Fibroblast of lung (primary cell): ENCODE measurements at regions not wholly inside any gene's neighbourhood (a gene's known extent, or its start where the extent isn't known, plus 50 kb on each side); places are given as distances from the start of the nearest gene placed in this dataset.

ENCODE experiments used
- DNase-seq, 2 donors: peaks; one replicate each; pipeline versions ENCODE4 v3.0.0 to v3.0.0-alpha.2; 2010; ENCODE audit warnings: low read depth in 2 of 2
- H2AFZ ChIP-seq: 2 replicates; pipeline ENCODE4 v1.5.1; 2012; ENCODE audit warnings: low read length, control low read depth, inconsistent platforms
- H3K27ac ChIP-seq: 2 replicates; pipeline ENCODE4 v1.5.1; 2011; ENCODE audit warnings: low read length, control low read depth; ENCODE audit not compliant: insufficient read depth
- H3K27me3 ChIP-seq: 2 replicates; pipeline ENCODE4 v1.5.1; 2011; ENCODE audit warnings: mild to moderate bottlenecking, low read length; ENCODE audit not compliant: control insufficient read depth, insufficient read depth
- H3K36me3 ChIP-seq: 2 replicates; pipeline ENCODE4 v1.5.1; 2011; ENCODE audit warnings: low read length; ENCODE audit not compliant: control insufficient read depth, insufficient read depth
- H3K4me1 ChIP-seq: 2 replicates; pipeline ENCODE4 v1.5.1; 2011; ENCODE audit warnings: low read length; ENCODE audit not compliant: control insufficient read depth, insufficient read depth; ENCODE audit errors: extremely low read depth
- H3K4me2 ChIP-seq: 2 replicates; pipeline ENCODE4 v1.5.1; 2011; ENCODE audit warnings: low read length, control low read depth; ENCODE audit not compliant: insufficient read depth; ENCODE audit errors: extremely low read depth
- H3K4me3 ChIP-seq, 4 experiments: fragments of 200-600 bp in 1 of 4; sonication (generic) in 1 of 4; replicated peaks in 1 of 4; 2 replicates each; pipeline ENCODE4 v1.5.1; 2011 to 2016; ENCODE audit warnings: low read length in 4 of 4, low read depth in 3 of 4, mild to moderate bottlenecking in 3 of 4, control low read depth in 2 of 4, inconsistent platforms in 1 of 4, mixed read lengths in 1 of 4; ENCODE audit not compliant: insufficient read depth in 1 of 4; ENCODE audit errors: control extremely low read depth in 1 of 4
- H3K79me2 ChIP-seq: 2 replicates; pipeline ENCODE4 v1.5.1; 2012; ENCODE audit warnings: mild to moderate bottlenecking, low read length, inconsistent platforms; ENCODE audit not compliant: control insufficient read depth, insufficient read depth
- H3K9ac ChIP-seq: 2 replicates; pipeline ENCODE4 v1.5.1; 2011; ENCODE audit warnings: mild to moderate bottlenecking, low read length, control low read depth; ENCODE audit not compliant: insufficient read depth
- H3K9me3 ChIP-seq: 2 replicates; pipeline ENCODE4 v1.5.1; 2012; ENCODE audit warnings: low read depth, low read length; ENCODE audit not compliant: control insufficient read depth, insufficient read depth
- H4K20me1 ChIP-seq: 2 replicates; pipeline ENCODE4 v1.5.1; 2011; ENCODE audit warnings: low read length; ENCODE audit not compliant: control insufficient read depth, insufficient read depth; ENCODE audit errors: extremely low read depth
- CTCF ChIP-seq, 2 donors: IDR thresholded peaks in 1 of 2; conservative IDR thresholded peaks in 1 of 2; 1 replicate in 1 of 2; 2 replicates in 1 of 2; pipeline ENCODE4 v1.5.1; 2011 to 2012; ENCODE audit warnings: low read length in 2 of 2, control low read depth in 1 of 2, inconsistent platforms in 1 of 2, low read depth in 1 of 2, mild to moderate bottlenecking in 1 of 2
- EZH2 ChIP-seq: IDR thresholded peaks from 2 replicates; pipeline ENCODE4 v1.5.1; 2012; ENCODE audit warnings: low read length, control low read depth, mild to moderate bottlenecking; ENCODE audit errors: missing control alignments

- Histone ChIP-seq H3K36me3 (no peaks in the 10 kb centered on the region), H3K27me3 (no peaks in the 10 kb centered on the region), H4K20me1 (no peaks in the 10 kb centered on the region), H3K27ac (no peak overlapping the region), H3K9ac (no peak overlapping the region), H2AFZ (no peak overlapping the region), H3K4me3 (no peak overlapping the region), H3K9me3 (no peaks in the 10 kb centered on the region), H3K4me1 (no peaks in the 10 kb centered on the region), H3K4me2 (no peak overlapping the region), H3K79me2 (no peaks in the 10 kb centered on the region)
- no peak for DNase-seq
- no peak for TF ChIP-seq EZH2
- TF ChIP-seq CTCF (conservative IDR thresholded peaks at IDR 0.05 in 1 of 2, IDR thresholded peaks at IDR 0.05 in 1 of 2; ENCODE audit: low read depth in 1 of 2, low read length in 2 of 2), result no peak
Measured at GRCh38 chr16:61024180-61024900, 1011.9 kb downstream of the CDH8 start.

GRCh38 chr16:61014869-61015268, 1021.4 kb downstream of the CDH8 start:
- Histone ChIP-seq H3K4me2 (no peak overlapping the region), H3K4me1 (no peaks in the 10 kb centered on the region), H3K4me3 (no peak overlapping the region), H4K20me1 (no peaks in the 10 kb centered on the region), H3K36me3 (no peaks in the 10 kb centered on the region), H3K9me3 (no peaks in the 10 kb centered on the region), H3K27me3 (no peaks in the 10 kb centered on the region), H3K27ac (no peak overlapping the region), H3K79me2 (no peaks in the 10 kb centered on the region), H3K9ac (no peak overlapping the region), H2AFZ (no peak overlapping the region)
- no peak for DNase-seq
- TF ChIP-seq EZH2, result no peak
- no peak for TF ChIP-seq CTCF (conservative IDR thresholded peaks at IDR 0.05 in 1 of 2, IDR thresholded peaks at IDR 0.05 in 1 of 2; ENCODE audit: low read depth in 1 of 2, low read length in 2 of 2)

- Histone ChIP-seq H2AFZ (no peak overlapping the region), H3K36me3 (no peaks in the 10 kb centered on the region), H3K27me3 (no peaks in the 10 kb centered on the region), H3K9ac (no peak overlapping the region), H3K4me3 (no peak overlapping the region), H4K20me1 (no peaks in the 10 kb centered on the region), H3K27ac (no peak overlapping the region), H3K4me2 (no peak overlapping the region), H3K9me3 (no peaks in the 10 kb centered on the region), H3K4me1 (no peaks in the 10 kb centered on the region), H3K79me2 (no peaks in the 10 kb centered on the region)
- no peak for DNase-seq
- no peak for TF ChIP-seq CTCF (conservative IDR thresholded peaks at IDR 0.05 in 1 of 2, IDR thresholded peaks at IDR 0.05 in 1 of 2; ENCODE audit: low read depth in 1 of 2, low read length in 2 of 2)
- TF ChIP-seq EZH2, result no peak
Measured at GRCh38 chr16:61007694-61008093, 1028.5 kb downstream of the CDH8 start.
